ENCODE measurements at regions not wholly inside any gene's neighbourhood (a gene's known extent, or its start where the extent isn't known, plus 50 kb on each side); places are given as distances from the start of the nearest gene placed in this dataset.
"Not testable (repeated sequence)": the region's sequence is repeated elsewhere in the genome, so short reads cannot be mapped to it uniquely, and the experiment has no call there.

GRCh38 chr19:30815889-30816580, 443.9 kb downstream of the ZNF536 start:
- DNase-seq: no peak

GRCh38 chr19:30812099-30812678, 440.0 kb downstream of the ZNF536 start:
- DNase-seq: no peak

- DNase-seq: no peak
These were observed 439.4 kb downstream of the ZNF536 start for GRCh38 chr19:30811397-30812098.

GRCh38 chr19:30810726-30811125, 438.5 kb downstream of the ZNF536 start:
- DNase-seq: no peak

GRCh38 chr19:30807278-30807677, 435.1 kb downstream of the ZNF536 start:
- DNase-seq: no peak

GRCh38 chr19:30806311-30806710, 434.1 kb downstream of the ZNF536 start:
- DNase-seq: no peak

- no peak for DNase-seq
These were observed 432.6 kb downstream of the ZNF536 start for GRCh38 chr19:30804751-30805150.

GRCh38 chr19:30804333-30804732, 432.1 kb downstream of the ZNF536 start:
- DNase-seq: not testable (repeated sequence)

- no peak for DNase-seq
These were observed 430.3 kb downstream of the ZNF536 start for GRCh38 chr19:30802424-30803013.

- no peak for DNase-seq
These were observed 427.9 kb downstream of the ZNF536 start for GRCh38 chr19:30799865-30800755.

- DNase-seq: no peak
These were observed 423.5 kb downstream of the ZNF536 start for GRCh38 chr19:30795727-30796126.

GRCh38 chr19:30792561-30793505, 420.6 kb downstream of the ZNF536 start:
- DNase-seq: no peak

GRCh38 chr19:30791088-30791487, 418.9 kb downstream of the ZNF536 start:
- DNase-seq: no peak

- no peak for DNase-seq
These were observed 418.0 kb downstream of the ZNF536 start for GRCh38 chr19:30790056-30790680.

GRCh38 chr19:30788105-30788765, 416.1 kb downstream of the ZNF536 start:
- no peak for DNase-seq

GRCh38 chr19:30785458-30786137, 413.4 kb downstream of the ZNF536 start:
- no peak for DNase-seq

GRCh38 chr19:30784850-30785457, 412.8 kb downstream of the ZNF536 start:
- DNase-seq: no peak

- DNase-seq: no peak
These were observed 411.8 kb downstream of the ZNF536 start for GRCh38 chr19:30783936-30784335.

GRCh38 chr19:30783212-30783611, 411.0 kb downstream of the ZNF536 start:
- no peak for DNase-seq
